Fibroblast of upper back skin (primary cell): ENCODE measurements at regions not wholly inside any gene's neighbourhood (a gene's known extent, or its start where the extent isn't known, plus 50 kb on each side); places are given as distances from the start of the nearest gene placed in this dataset.
"Not testable (repeated sequence)": the region's sequence is repeated elsewhere in the genome, so short reads cannot be mapped to it uniquely, and the experiment has no call there.

ENCODE experiments used
- DNase-seq: peaks from one replicate; pipeline ENCODE4 v3.0.0-alpha.2; 2013

GRCh38 chr13:76708138-76708688, 178.0 kb downstream of the KCTD12 start:
- no peak for DNase-seq

- DNase-seq: peak; percentile 82
These were observed 178.8 kb downstream of the KCTD12 start for GRCh38 chr13:76707360-76707759.

GRCh38 chr13:76703621-76704288, 182.4 kb downstream of the KCTD12 start:
- no peak for DNase-seq

GRCh38 chr13:76703216-76703615, 183.0 kb downstream of the KCTD12 start:
- no peak for DNase-seq

GRCh38 chr13:76697288-76697687, 188.9 kb downstream of the KCTD12 start:
- DNase-seq: peak; percentile 22

- peak; percentile 80 for DNase-seq
These were observed 189.8 kb downstream of the KCTD12 start for GRCh38 chr13:76696370-76696769.

GRCh38 chr13:76693086-76693485, 193.1 kb downstream of the KCTD12 start:
- no peak for DNase-seq

- no peak for DNase-seq
These were observed 193.9 kb downstream of the KCTD12 start for GRCh38 chr13:76692346-76692745.

GRCh38 chr13:76690611-76691010, 195.6 kb downstream of the KCTD12 start:
- DNase-seq: no peak

- DNase-seq: no peak
These were observed 198.7 kb downstream of the KCTD12 start for GRCh38 chr13:76687467-76687866.

GRCh38 chr13:76685938-76686337, 200.3 kb downstream of the KCTD12 start:
- DNase-seq: no peak

GRCh38 chr13:76684336-76684735, 201.9 kb downstream of the KCTD12 start:
- DNase-seq: no peak

GRCh38 chr13:76683854-76684253, 202.4 kb downstream of the KCTD12 start:
- no peak for DNase-seq

- DNase-seq: no peak
These were observed 203.0 kb downstream of the KCTD12 start for GRCh38 chr13:76683168-76683567.

GRCh38 chr13:76680112-76680511, 206.1 kb downstream of the KCTD12 start:
- no peak for DNase-seq

GRCh38 chr13:76677043-76677442, 209.2 kb downstream of the KCTD12 start:
- DNase-seq: peak; percentile 68

- DNase-seq: peak; percentile 63
These were observed 213.8 kb downstream of the KCTD12 start for GRCh38 chr13:76672420-76672819.

- no peak for DNase-seq
These were observed 217.5 kb downstream of the KCTD12 start for GRCh38 chr13:76668716-76669115.

- DNase-seq: no peak
These were observed 218.1 kb downstream of the KCTD12 start for GRCh38 chr13:76668141-76668540.

GRCh38 chr13:76667551-76667950, 218.7 kb downstream of the KCTD12 start:
- DNase-seq: peak; percentile 71

GRCh38 chr13:76663592-76664335, 222.4 kb downstream of the KCTD12 start:
- DNase-seq: peak; percentile 11

- DNase-seq: not testable (repeated sequence)
These were observed 227.1 kb downstream of the KCTD12 start for GRCh38 chr13:76659074-76659473.

- DNase-seq: no peak
These were observed 229.7 kb downstream of the KCTD12 start for GRCh38 chr13:76656500-76656899.

GRCh38 chr13:76656056-76656455, 230.1 kb downstream of the KCTD12 start:
- no peak for DNase-seq
